NT2/D1 (cell line): ENCODE measurements at regions not wholly inside any gene's neighbourhood (a gene's known extent, or its start where the extent isn't known, plus 50 kb on each side); places are given as distances from the start of the nearest gene placed in this dataset.

Source experiments
- SUZ12 ChIP-seq: IDR thresholded peaks from 2 replicates; pipeline ENCODE4 v1.6.1; 2011; ENCODE audit not compliant: insufficient read length, insufficient read depth; ENCODE audit errors: extremely low read depth
- YY1 ChIP-seq: IDR thresholded peaks from 2 replicates; pipeline ENCODE4 v1.6.1; 2011; ENCODE audit not compliant: insufficient read length, insufficient read depth
- ZNF274 ChIP-seq: IDR thresholded peaks from 2 replicates; pipeline ENCODE4 v1.6.1; 2011; ENCODE audit warnings: mild to moderate bottlenecking, low read depth, low read length

DNA sequence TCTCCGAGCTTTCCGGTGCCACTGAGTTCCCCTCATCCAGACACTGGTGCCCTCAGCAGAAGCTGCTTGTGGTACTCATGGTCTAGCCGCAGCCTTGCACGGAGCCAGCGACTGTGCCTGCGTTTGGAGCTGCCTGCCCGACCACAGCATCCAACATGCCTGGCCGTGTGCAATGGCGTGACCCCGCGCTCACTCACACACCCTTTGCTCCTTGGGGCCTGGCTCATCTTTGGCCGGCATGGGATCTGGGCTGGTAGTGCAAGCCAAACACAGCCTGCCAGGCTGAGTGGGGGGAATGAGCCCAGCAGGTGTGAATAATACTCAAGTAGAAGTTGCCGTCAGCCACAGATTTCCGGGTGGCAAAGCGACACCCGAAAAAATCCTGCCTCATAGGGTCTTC lies 1178.7 kb upstream of the GBE1 start:
- no peak for TF ChIP-seq SUZ12
- TF ChIP-seq ZNF274 = no peak
- TF ChIP-seq YY1 = no peak
